WTC11 (cell line): ENCODE measurements at regions not wholly inside any gene's neighbourhood (a gene's known extent, or its start where the extent isn't known, plus 50 kb on each side); places are given as distances from the start of the nearest gene placed in this dataset.

ENCODE experiments used
- ATAC-seq: fragments of 200-7000 bp; cut with Tn5 transposase; 2 replicates; pipeline ENCODE4 v1.10.0; 2021; ENCODE audit warnings: mild to moderate bottlenecking, moderate library complexity
- CTCF ChIA-PET: fragments of 300-600 bp; sonication (Branson Sonifier 250); formaldehyde crosslinking; loops from one replicate; lab custom pipeline; 2021; ENCODE audit warnings: antibody characterized with exemption; lab: Charles Lee
- POLR2A ChIA-PET: fragments of 350-600 bp; sonication (Branson Sonifier 250); formaldehyde crosslinking; loops from one replicate; lab custom pipeline; 2021; ENCODE audit warnings: antibody characterized with exemption; lab: Charles Lee
- DNase-seq: peaks from one replicate; pipeline ENCODE4 v3.0.0; 2021; ENCODE audit warnings: low spot score
- H3K27ac Mint-ChIP-seq: 2 replicates; pipeline ENCODE4 v1.8.0; 2021; ENCODE audit warnings: mixed read lengths
- H3K27me3 Mint-ChIP-seq: 2 replicates; pipeline ENCODE4 v1.8.0; 2021; ENCODE audit warnings: low read depth, mild to moderate bottlenecking, moderate library complexity, mixed read lengths
- H3K36me3 Mint-ChIP-seq: 2 replicates; pipeline ENCODE4 v1.8.0; 2021; ENCODE audit warnings: mixed read lengths
- H3K4me1 Mint-ChIP-seq: 2 replicates; pipeline ENCODE4 v1.8.0; 2022; ENCODE audit warnings: mixed read lengths
- H3K4me3 Mint-ChIP-seq: 2 replicates; pipeline ENCODE4 v1.8.0; 2021; ENCODE audit warnings: mild to moderate bottlenecking, moderate library complexity, mixed read lengths
- H3K9me3 Mint-ChIP-seq: 2 replicates; pipeline ENCODE4 v1.8.0; 2021; ENCODE audit warnings: mixed read lengths
- ELF4 ChIP-seq: sonication (generic); formaldehyde crosslinking; IDR thresholded peaks from 2 replicates; pipeline ENCODE4 v1.8.1; 2022; ENCODE audit warnings: low read depth, mild to moderate bottlenecking, moderate library complexity, missing genetic modification reagents
- FOXJ3 ChIP-seq: sonication (generic); formaldehyde crosslinking; IDR thresholded peaks from 2 replicates; pipeline ENCODE4 v1.9.0; 2021; ENCODE audit warnings: missing genetic modification reagents, mild to moderate bottlenecking, borderline replicate concordance
- MYBL2 ChIP-seq: sonication (generic); formaldehyde crosslinking; IDR thresholded peaks from 2 replicates; pipeline ENCODE4 v1.8.1; 2023; ENCODE audit warnings: mild to moderate bottlenecking, moderate library complexity, missing genetic modification reagents
- RORB ChIP-seq: fragments of 250-450 bp; sonication (Bioruptor Pico); IDR thresholded peaks from 2 replicates; pipeline ENCODE4 v1.9.0; 2021; ENCODE audit warnings: mild to moderate bottlenecking
- TEAD1 ChIP-seq: sonication (generic); formaldehyde crosslinking; IDR thresholded peaks from 2 replicates; pipeline ENCODE4 v1.8.0; 2022; ENCODE audit warnings: mild to moderate bottlenecking, missing genetic modification reagents
- ZNF121 ChIP-seq: sonication (generic); formaldehyde crosslinking; IDR thresholded peaks from 2 replicates; pipeline ENCODE4 v1.8.0; 2023; ENCODE audit warnings: missing genetic modification reagents
- ZNF138 ChIP-seq: sonication (generic); formaldehyde crosslinking; conservative IDR thresholded peaks from 2 replicates; pipeline ENCODE4 v1.8.1; 2022; ENCODE audit warnings: mild to moderate bottlenecking, moderate library complexity, missing genetic modification reagents
- ZNF219 ChIP-seq: sonication (generic); formaldehyde crosslinking; IDR thresholded peaks from 2 replicates; pipeline ENCODE4 v1.8.0; 2023; ENCODE audit warnings: missing genetic modification reagents, mild to moderate bottlenecking, borderline replicate concordance
- TF ChIP-seq, protein P1 (sequence below): sonication (generic); formaldehyde crosslinking; IDR thresholded peaks from 2 replicates; pipeline ENCODE4 v1.8.1; 2023; ENCODE audit warnings: mild to moderate bottlenecking, moderate library complexity, missing genetic modification reagents
- TF ChIP-seq, protein P2 (sequence below): sonication (generic); formaldehyde crosslinking; IDR thresholded peaks from 2 replicates; pipeline ENCODE4 v1.8.1; 2023; ENCODE audit warnings: mild to moderate bottlenecking, missing genetic modification reagents, borderline replicate concordance
- TF ChIP-seq, protein P3 (sequence below): sonication (generic); formaldehyde crosslinking; IDR thresholded peaks from 2 replicates; pipeline ENCODE4 v1.8.0; 2022; ENCODE audit warnings: mild to moderate bottlenecking, missing genetic modification reagents

DNA sequence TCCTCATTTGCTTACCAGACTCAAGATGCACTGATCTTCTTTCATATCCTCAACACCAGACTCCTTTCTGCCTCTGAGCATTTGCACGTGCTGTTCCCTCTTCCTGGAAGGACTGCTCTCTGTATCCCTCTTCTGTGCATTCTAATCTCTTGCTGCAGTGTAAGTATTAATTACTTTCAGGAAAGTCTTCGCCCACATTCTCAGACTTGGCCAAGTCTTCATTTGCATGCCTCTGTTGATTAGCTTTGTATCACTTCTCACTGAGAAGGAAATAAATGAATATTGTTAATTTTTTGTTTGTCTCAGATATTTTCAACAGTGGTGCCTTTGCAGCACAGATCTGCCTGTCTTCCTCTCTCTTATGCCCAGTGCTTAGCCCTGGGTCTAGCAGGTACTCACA lies 50.3 kb upstream of the RAB3GAP2 start:
- CTCF ChIA-PET: interaction anchor here (1.3 kb wide), 1 partner anchor 42 kb away, joined by 4 read pairs; no protein-coding TSS in a partner anchor
- DNase-seq (no peak), ATAC-seq (no peak)
- POLR2A ChIA-PET: no interaction called here
- no peak overlapping the region for H3K27ac Mint-ChIP-seq
- peaks cover 22% of the 10 kb centered on the region for H3K4me1 Mint-ChIP-seq
- no peaks in the 10 kb centered on the region for H3K27me3 Mint-ChIP-seq
- TF ChIP-seq, protein P1, sequence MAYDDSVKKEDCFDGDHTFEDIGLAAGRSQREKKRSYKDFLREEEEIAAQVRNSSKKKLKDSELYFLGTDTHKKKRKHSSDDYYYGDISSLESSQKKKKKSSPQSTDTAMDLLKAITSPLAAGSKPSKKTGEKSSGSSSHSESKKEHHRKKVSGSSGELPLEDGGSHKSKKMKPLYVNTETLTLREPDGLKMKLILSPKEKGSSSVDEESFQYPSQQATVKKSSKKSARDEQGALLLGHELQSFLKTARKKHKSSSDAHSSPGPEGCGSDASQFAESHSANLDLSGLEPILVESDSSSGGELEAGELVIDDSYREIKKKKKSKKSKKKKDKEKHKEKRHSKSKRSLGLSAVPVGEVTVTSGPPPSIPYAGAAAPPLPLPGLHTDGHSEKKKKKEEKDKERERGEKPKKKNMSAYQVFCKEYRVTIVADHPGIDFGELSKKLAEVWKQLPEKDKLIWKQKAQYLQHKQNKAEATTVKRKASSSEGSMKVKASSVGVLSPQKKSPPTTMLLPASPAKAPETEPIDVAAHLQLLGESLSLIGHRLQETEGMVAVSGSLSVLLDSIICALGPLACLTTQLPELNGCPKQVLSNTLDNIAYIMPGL (CRISPR knock-in tag): no peak
- TF ChIP-seq FOXJ3 (CRISPR knock-in tag) (no peak), MYBL2 (CRISPR knock-in tag) (no peak), ELF4 (CRISPR knock-in tag) (no peak), TEAD1 (no peak), RORB (CRISPR knock-in tag) (no peak), ZNF138 (CRISPR knock-in tag) (no peak), ZNF219 (CRISPR knock-in tag) (no peak), ZNF121 (no peak)
- TF ChIP-seq, protein P2, sequence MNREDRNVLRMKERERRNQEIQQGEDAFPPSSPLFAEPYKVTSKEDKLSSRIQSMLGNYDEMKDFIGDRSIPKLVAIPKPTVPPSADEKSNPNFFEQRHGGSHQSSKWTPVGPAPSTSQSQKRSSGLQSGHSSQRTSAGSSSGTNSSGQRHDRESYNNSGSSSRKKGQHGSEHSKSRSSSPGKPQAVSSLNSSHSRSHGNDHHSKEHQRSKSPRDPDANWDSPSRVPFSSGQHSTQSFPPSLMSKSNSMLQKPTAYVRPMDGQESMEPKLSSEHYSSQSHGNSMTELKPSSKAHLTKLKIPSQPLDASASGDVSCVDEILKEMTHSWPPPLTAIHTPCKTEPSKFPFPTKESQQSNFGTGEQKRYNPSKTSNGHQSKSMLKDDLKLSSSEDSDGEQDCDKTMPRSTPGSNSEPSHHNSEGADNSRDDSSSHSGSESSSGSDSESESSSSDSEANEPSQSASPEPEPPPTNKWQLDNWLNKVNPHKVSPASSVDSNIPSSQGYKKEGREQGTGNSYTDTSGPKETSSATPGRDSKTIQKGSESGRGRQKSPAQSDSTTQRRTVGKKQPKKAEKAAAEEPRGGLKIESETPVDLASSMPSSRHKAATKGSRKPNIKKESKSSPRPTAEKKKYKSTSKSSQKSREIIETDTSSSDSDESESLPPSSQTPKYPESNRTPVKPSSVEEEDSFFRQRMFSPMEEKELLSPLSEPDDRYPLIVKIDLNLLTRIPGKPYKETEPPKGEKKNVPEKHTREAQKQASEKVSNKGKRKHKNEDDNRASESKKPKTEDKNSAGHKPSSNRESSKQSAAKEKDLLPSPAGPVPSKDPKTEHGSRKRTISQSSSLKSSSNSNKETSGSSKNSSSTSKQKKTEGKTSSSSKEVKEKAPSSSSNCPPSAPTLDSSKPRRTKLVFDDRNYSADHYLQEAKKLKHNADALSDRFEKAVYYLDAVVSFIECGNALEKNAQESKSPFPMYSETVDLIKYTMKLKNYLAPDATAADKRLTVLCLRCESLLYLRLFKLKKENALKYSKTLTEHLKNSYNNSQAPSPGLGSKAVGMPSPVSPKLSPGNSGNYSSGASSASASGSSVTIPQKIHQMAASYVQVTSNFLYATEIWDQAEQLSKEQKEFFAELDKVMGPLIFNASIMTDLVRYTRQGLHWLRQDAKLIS (CRISPR knock-in tag): no peak
- TF ChIP-seq, protein P3, sequence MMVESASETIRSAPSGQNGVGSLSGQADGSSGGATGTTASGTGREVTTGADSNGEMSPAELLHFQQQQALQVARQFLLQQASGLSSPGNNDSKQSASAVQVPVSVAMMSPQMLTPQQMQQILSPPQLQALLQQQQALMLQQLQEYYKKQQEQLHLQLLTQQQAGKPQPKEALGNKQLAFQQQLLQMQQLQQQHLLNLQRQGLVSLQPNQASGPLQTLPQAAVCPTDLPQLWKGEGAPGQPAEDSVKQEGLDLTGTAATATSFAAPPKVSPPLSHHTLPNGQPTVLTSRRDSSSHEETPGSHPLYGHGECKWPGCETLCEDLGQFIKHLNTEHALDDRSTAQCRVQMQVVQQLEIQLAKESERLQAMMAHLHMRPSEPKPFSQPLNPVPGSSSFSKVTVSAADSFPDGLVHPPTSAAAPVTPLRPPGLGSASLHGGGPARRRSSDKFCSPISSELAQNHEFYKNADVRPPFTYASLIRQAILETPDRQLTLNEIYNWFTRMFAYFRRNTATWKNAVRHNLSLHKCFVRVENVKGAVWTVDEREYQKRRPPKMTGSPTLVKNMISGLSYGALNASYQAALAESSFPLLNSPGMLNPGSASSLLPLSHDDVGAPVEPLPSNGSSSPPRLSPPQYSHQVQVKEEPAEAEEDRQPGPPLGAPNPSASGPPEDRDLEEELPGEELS (CRISPR knock-in tag): no peak
- H3K9me3 Mint-ChIP-seq: peaks cover 13% of the 10 kb centered on the region
- no peaks in the 10 kb centered on the region for H3K36me3 Mint-ChIP-seq
- H3K4me3 Mint-ChIP-seq: no peak overlapping the region
